ENCODE measurements at regions not wholly inside any gene's neighbourhood (a gene's known extent, or its start where the extent isn't known, plus 50 kb on each side); places are given as distances from the start of the nearest gene placed in this dataset.
"Not testable (repeated sequence)": the region's sequence is repeated elsewhere in the genome, so short reads cannot be mapped to it uniquely, and the experiment has no call there.

DNA sequence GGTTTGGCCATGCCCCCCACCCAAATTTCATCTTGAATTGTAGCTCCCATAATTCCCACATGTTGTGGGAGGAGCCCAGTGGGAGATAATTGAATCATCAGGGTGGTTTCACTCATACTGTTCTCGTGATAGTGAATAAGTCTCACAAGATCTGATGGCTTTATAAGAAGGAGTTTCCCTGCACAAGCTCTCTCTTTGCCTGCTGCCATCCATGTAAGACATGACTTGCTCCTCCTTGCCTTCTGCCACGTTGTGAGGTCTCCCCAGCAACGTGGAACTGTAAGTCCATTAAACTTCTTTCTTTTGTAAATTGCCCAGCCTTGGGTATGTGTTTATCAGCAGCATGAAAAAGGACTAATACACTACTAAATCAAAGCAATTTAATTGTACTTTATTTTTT, 507.3 kb upstream of the JAG1 start:
- H3K4me2 ChIP-seq (ENCODE audit: control insufficient read depth, insufficient read depth); FAIRE-seq; in situ Hi-C loops (cut with MboI); ATAC-seq; H3K27ac ChIP-seq (ENCODE audit: control insufficient read depth, insufficient read depth); RAD21 ChIA-PET (ENCODE audit: unreplicated experiment); CTCF ChIA-PET; H3K36me3 ChIP-seq (ENCODE audit: control insufficient read depth in 2 of 2, insufficient read depth in 2 of 2, low read length in 1 of 2); H3K79me2 ChIP-seq (ENCODE audit: control insufficient read depth, insufficient read depth, low read length); H2AFZ ChIP-seq (ENCODE audit: control insufficient read depth, low read depth, low read length); BruUV-seq (replicated peaks); H3K9ac ChIP-seq (ENCODE audit: control insufficient read depth, insufficient read depth, low read length); H3K27me3 ChIP-seq (replicated peaks in 1 of 2; ENCODE audit: control insufficient read depth in 2 of 2, insufficient read depth in 2 of 2, low read length in 1 of 2); intact Hi-C loops (cut with micrococcal nuclease; ENCODE audit: unreplicated experiment); SMC1A ChIA-PET (ENCODE audit: uncharacterized antibody, unreplicated experiment); H3K9me3 ChIP-seq (replicated peaks; ENCODE audit: control insufficient read depth, insufficient read depth, low read length); H3K4me1 ChIP-seq (ENCODE audit: control insufficient read depth, insufficient read depth, low read length); H4K20me1 ChIP-seq (ENCODE audit: control insufficient read depth, insufficient read depth); H3K4me3 ChIP-seq; POLR2A ChIA-PET; DNase-seq (ENCODE audit: low read depth, low spot score): not testable (repeated sequence)
- 0% methylated on average over 3 of the region's 3 CpGs for WGBS (ENCODE audit: insufficient coverage, insufficient replicate concordance, low lambda C conversion rate, missing lambda C conversion rate)

DNA sequence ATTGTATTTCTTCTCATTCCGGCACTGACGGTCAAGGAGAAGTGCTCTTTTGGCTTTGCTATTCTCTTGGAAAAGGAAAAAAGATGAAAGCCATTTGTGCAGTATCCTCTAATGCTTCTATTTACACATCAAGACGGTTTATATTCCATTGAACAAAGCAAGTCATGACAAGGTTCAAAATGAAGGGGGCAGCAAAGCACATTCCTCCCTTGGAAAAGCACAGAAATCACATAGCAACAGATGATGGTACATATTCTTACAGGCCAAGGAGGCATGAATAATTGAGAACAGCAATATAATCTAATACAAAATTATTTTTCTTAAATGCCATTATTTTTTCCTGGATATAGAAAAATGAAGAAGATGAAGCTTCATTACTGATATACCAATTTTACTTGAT, 508.2 kb upstream of the JAG1 start:
- Histone ChIP-seq H4K20me1 (ENCODE audit: control insufficient read depth, insufficient read depth) (no peaks in the 10 kb centered on the region), H3K4me1 (ENCODE audit: control insufficient read depth, insufficient read depth, low read length) (no peaks in the 10 kb centered on the region), H2AFZ (ENCODE audit: control insufficient read depth, low read depth, low read length) (no peak overlapping the region), H3K79me2 (ENCODE audit: control insufficient read depth, insufficient read depth, low read length) (no peaks in the 10 kb centered on the region), H3K27me3 (replicated peaks in 1 of 2; ENCODE audit: control insufficient read depth in 2 of 2, insufficient read depth in 2 of 2, low read length in 1 of 2) (no peaks in the 10 kb centered on the region), H3K4me2 (ENCODE audit: control insufficient read depth, insufficient read depth) (no peak overlapping the region), H3K4me3 (no peak overlapping the region), H3K9me3 (replicated peaks; ENCODE audit: control insufficient read depth, insufficient read depth, low read length) (no peaks in the 10 kb centered on the region), H3K9ac (ENCODE audit: control insufficient read depth, insufficient read depth, low read length) (no peak overlapping the region), H3K36me3 (ENCODE audit: control insufficient read depth in 2 of 2, insufficient read depth in 2 of 2, low read length in 1 of 2) (no peaks in the 10 kb centered on the region), H3K27ac (ENCODE audit: control insufficient read depth, insufficient read depth) (no peak overlapping the region)
- DNase-seq (ENCODE audit: low read depth, low spot score) = no peak
- CTCF ChIA-PET = no interaction called here
- in situ Hi-C loops (cut with MboI) = no loop called here
- POLR2A ChIA-PET = no interaction called here
- intact Hi-C loops (cut with micrococcal nuclease; ENCODE audit: unreplicated experiment) = no loop called here
- BruUV-seq (replicated peaks) = no TSS peak
- 62% methylated on average over 3 of the region's 3 CpGs for WGBS (ENCODE audit: insufficient coverage, insufficient replicate concordance, low lambda C conversion rate, missing lambda C conversion rate)
- TF ChIP-seq RFX5 (IDR thresholded peaks at IDR 0.05; ENCODE audit: low read depth, low read length) (0 out of 2 replicates have a peak, but pooled peaks have one; percentile 23), TCF3 (IDR thresholded peaks at IDR 0.05; ENCODE audit: borderline replicate concordance, insufficient read depth, low read depth, low read length) (no peak)
- TF ChIP-seq, protein P1, sequence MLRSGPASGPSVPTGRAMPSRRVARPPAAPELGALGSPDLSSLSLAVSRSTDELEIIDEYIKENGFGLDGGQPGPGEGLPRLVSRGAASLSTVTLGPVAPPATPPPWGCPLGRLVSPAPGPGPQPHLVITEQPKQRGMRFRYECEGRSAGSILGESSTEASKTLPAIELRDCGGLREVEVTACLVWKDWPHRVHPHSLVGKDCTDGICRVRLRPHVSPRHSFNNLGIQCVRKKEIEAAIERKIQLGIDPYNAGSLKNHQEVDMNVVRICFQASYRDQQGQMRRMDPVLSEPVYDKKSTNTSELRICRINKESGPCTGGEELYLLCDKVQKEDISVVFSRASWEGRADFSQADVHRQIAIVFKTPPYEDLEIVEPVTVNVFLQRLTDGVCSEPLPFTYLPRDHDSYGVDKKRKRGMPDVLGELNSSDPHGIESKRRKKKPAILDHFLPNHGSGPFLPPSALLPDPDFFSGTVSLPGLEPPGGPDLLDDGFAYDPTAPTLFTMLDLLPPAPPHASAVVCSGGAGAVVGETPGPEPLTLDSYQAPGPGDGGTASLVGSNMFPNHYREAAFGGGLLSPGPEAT (IDR thresholded peaks at IDR 0.05; ENCODE audit: low read depth) = no peak
- no peak for ATAC-seq
- FAIRE-seq = no peak
- RAD21 ChIA-PET (ENCODE audit: unreplicated experiment) = no interaction called here
- SMC1A ChIA-PET (ENCODE audit: uncharacterized antibody, unreplicated experiment) = interaction anchor here (0.6 kb wide), 1 partner anchor 23 kb away, joined by 3 read pairs; no protein-coding TSS in a partner anchor

All from GM12878 (cell line).